ENCODE measurements at regions not wholly inside any gene's neighbourhood (a gene's known extent, or its start where the extent isn't known, plus 50 kb on each side); places are given as distances from the start of the nearest gene placed in this dataset.

DNA sequence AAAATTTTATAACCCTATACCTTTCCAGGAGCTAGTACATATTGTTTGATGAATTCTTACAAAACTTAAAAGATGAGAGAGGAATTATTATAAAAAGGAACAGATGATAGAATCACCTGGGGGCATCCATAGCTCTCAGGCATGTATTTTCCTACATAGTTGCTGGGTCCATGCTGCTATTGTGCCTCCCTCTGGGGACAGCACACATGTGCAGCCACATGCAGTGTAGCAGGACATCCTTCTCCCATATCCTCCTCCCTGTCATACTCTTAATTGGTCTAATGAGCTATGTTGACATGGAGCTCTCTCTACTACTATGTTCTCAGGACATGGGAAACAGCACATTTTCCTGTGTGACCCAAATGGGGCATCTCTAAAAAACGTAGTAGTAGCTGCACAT is 898.2 kb upstream of the MAP3K7 start:
- TF ChIP-seq, protein P1, sequence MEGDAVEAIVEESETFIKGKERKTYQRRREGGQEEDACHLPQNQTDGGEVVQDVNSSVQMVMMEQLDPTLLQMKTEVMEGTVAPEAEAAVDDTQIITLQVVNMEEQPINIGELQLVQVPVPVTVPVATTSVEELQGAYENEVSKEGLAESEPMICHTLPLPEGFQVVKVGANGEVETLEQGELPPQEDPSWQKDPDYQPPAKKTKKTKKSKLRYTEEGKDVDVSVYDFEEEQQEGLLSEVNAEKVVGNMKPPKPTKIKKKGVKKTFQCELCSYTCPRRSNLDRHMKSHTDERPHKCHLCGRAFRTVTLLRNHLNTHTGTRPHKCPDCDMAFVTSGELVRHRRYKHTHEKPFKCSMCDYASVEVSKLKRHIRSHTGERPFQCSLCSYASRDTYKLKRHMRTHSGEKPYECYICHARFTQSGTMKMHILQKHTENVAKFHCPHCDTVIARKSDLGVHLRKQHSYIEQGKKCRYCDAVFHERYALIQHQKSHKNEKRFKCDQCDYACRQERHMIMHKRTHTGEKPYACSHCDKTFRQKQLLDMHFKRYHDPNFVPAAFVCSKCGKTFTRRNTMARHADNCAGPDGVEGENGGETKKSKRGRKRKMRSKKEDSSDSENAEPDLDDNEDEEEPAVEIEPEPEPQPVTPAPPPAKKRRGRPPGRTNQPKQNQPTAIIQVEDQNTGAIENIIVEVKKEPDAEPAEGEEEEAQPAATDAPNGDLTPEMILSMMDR (IDR thresholded peaks at IDR 0.05; ENCODE audit: low read depth, low read length): no peak
- no peak for TF ChIP-seq EZH2phosphoT487 (IDR thresholded peaks at IDR 0.05; ENCODE audit: low read depth)

Data from OCI-LY3 (cell line).